Dendritic cell treated with granulocyte-macrophage colony-stimulating factor and Interleukin-4, amounts not matched to agents 40 ng/mL and 50 ng/mL, for 4 days (primary cell): ENCODE measurements at regions not wholly inside any gene's neighbourhood (a gene's known extent, or its start where the extent isn't known, plus 50 kb on each side); places are given as distances from the start of the nearest gene placed in this dataset.

Source experiments
- H3K27ac Mint-ChIP-seq: one replicate; pipeline ENCODE4 v1.8.0; 2022; ENCODE audit warnings: mild to moderate bottlenecking, mixed read lengths
- H3K27me3 Mint-ChIP-seq: one replicate; pipeline ENCODE4 v1.8.0; 2022; ENCODE audit warnings: mild to moderate bottlenecking, mixed read lengths
- H3K36me3 Mint-ChIP-seq: one replicate; pipeline ENCODE4 v1.8.0; 2022; ENCODE audit warnings: low read depth, mixed read lengths
- H3K4me1 Mint-ChIP-seq: one replicate; pipeline ENCODE4 v1.8.0; 2022; ENCODE audit warnings: low read depth, mixed read lengths
- H3K4me3 Mint-ChIP-seq: one replicate; pipeline ENCODE4 v1.8.0; 2022; ENCODE audit warnings: mild to moderate bottlenecking, moderate library complexity, mixed read lengths
- H3K9me3 Mint-ChIP-seq: one replicate; pipeline ENCODE4 v1.8.0; 2022; ENCODE audit warnings: mixed read lengths
- intact Hi-C: fragments of 100-400 bp; cut with micrococcal nuclease; formaldehyde crosslinking; loops from one replicate; pipeline ENCODE4 v1.15.0; 2022

DNA sequence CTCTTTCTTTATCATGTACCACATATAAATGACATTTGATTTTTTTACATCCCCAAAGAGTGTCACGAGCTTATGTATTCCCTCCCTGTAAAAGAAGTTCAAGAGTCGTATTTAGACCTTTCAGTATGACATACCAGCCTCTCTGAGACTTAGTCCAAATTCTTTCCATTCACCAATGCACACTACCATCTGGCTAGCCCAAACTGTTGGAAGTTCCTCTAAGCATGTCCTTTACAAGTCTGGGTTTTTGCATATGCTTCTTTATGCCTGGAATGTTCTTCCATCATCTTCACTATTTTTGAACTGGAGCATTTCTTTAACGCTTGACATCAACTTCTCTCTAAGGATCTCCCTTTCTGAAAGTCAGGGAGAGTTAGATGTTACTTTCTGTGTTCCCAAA lies 68.5 kb upstream of the RGS6 start:
- H3K27me3 Mint-ChIP-seq: peaks cover 2% of the 10 kb centered on the region
- no peaks in the 10 kb centered on the region for H3K9me3 Mint-ChIP-seq
- H3K27ac Mint-ChIP-seq: no peak overlapping the region
- intact Hi-C loops: no loop called here
- H3K4me1 Mint-ChIP-seq: no peaks in the 10 kb centered on the region
- H3K36me3 Mint-ChIP-seq: no peaks in the 10 kb centered on the region
- H3K4me3 Mint-ChIP-seq: no peak overlapping the region
